ENCODE measurements at regions not wholly inside any gene's neighbourhood (a gene's known extent, or its start where the extent isn't known, plus 50 kb on each side); places are given as distances from the start of the nearest gene placed in this dataset.

- Histone ChIP-seq H3K4me1 (ENCODE audit: insufficient read depth, low read length, poor library complexity, severe bottlenecking) (no peaks in the 10 kb centered on the region), H3K9me2 (replicated peaks; ENCODE audit: low read depth, low read length) (no peaks in the 10 kb centered on the region), H3K9me3 (ENCODE audit: insufficient read depth, low read depth, low read length) (no peaks in the 10 kb centered on the region), H3K4me3 (ENCODE audit: low read length, poor library complexity, severe bottlenecking) (no peak overlapping the region), H3K4me2 (ENCODE audit: low read depth, low read length, poor library complexity, severe bottlenecking) (no peak overlapping the region), H3K27me3 (ENCODE audit: insufficient read depth, low read length, poor library complexity, severe bottlenecking) (no peaks in the 10 kb centered on the region), H3K79me2 (ENCODE audit: insufficient read depth, low read length) (no peaks in the 10 kb centered on the region), H3F3A (ENCODE audit: low read depth) (no peaks in the 10 kb centered on the region), H3K9ac (ENCODE audit: low read depth, low read length, poor library complexity, severe bottlenecking) (no peak overlapping the region), H2AFZ (ENCODE audit: low read length) (no peak overlapping the region), H4K20me1 (ENCODE audit: insufficient read depth, low read length, poor library complexity, severe bottlenecking) (no peaks in the 10 kb centered on the region), H3K36me3 (ENCODE audit: insufficient read depth, low read length) (no peaks in the 10 kb centered on the region)
- no peak for TF ChIP-seq EZH2phosphoT487 (IDR thresholded peaks at IDR 0.05; ENCODE audit: borderline replicate concordance)
- TF ChIP-seq CTCF (conservative IDR thresholded peaks at IDR 0.05; ENCODE audit: low read length) = no peak
These were observed 161.8 kb downstream of the AMY1C start for GRCh38 chr1:103911450-103911849.

- TF ChIP-seq EZH2phosphoT487 (IDR thresholded peaks at IDR 0.05; ENCODE audit: borderline replicate concordance) = no peak
- no peak for TF ChIP-seq CTCF (conservative IDR thresholded peaks at IDR 0.05; ENCODE audit: low read length)
- Histone ChIP-seq H3K9ac (ENCODE audit: low read depth, low read length, poor library complexity, severe bottlenecking) (no peak overlapping the region), H3K9me3 (ENCODE audit: insufficient read depth, low read depth, low read length) (no peaks in the 10 kb centered on the region), H3K9me2 (replicated peaks; ENCODE audit: low read depth, low read length) (no peaks in the 10 kb centered on the region), H3K4me1 (ENCODE audit: insufficient read depth, low read length, poor library complexity, severe bottlenecking) (no peaks in the 10 kb centered on the region), H3K79me2 (ENCODE audit: insufficient read depth, low read length) (no peaks in the 10 kb centered on the region), H3K36me3 (ENCODE audit: insufficient read depth, low read length) (no peaks in the 10 kb centered on the region), H2AFZ (ENCODE audit: low read length) (no peak overlapping the region), H3K4me3 (ENCODE audit: low read length, poor library complexity, severe bottlenecking) (no peak overlapping the region), H3F3A (ENCODE audit: low read depth) (no peaks in the 10 kb centered on the region), H3K27me3 (ENCODE audit: insufficient read depth, low read length, poor library complexity, severe bottlenecking) (no peaks in the 10 kb centered on the region), H3K4me2 (ENCODE audit: low read depth, low read length, poor library complexity, severe bottlenecking) (no peak overlapping the region), H4K20me1 (ENCODE audit: insufficient read depth, low read length, poor library complexity, severe bottlenecking) (no peaks in the 10 kb centered on the region)
These were observed 168.1 kb downstream of the AMY1C start for GRCh38 chr1:103917795-103918194.

GRCh38 chr1:103931891-103932290, 182.2 kb downstream of the AMY1C start:
- Histone ChIP-seq H3K27me3 (ENCODE audit: insufficient read depth, low read length, poor library complexity, severe bottlenecking) (no peaks in the 10 kb centered on the region), H3K4me3 (ENCODE audit: low read length, poor library complexity, severe bottlenecking) (no peak overlapping the region), H3K9me2 (replicated peaks; ENCODE audit: low read depth, low read length) (no peaks in the 10 kb centered on the region), H3K9ac (ENCODE audit: low read depth, low read length, poor library complexity, severe bottlenecking) (no peak overlapping the region), H4K20me1 (ENCODE audit: insufficient read depth, low read length, poor library complexity, severe bottlenecking) (no peaks in the 10 kb centered on the region), H3K4me2 (ENCODE audit: low read depth, low read length, poor library complexity, severe bottlenecking) (no peak overlapping the region), H2AFZ (ENCODE audit: low read length) (no peak overlapping the region), H3K9me3 (ENCODE audit: insufficient read depth, low read depth, low read length) (no peaks in the 10 kb centered on the region), H3F3A (ENCODE audit: low read depth) (no peaks in the 10 kb centered on the region), H3K79me2 (ENCODE audit: insufficient read depth, low read length) (no peaks in the 10 kb centered on the region), H3K4me1 (ENCODE audit: insufficient read depth, low read length, poor library complexity, severe bottlenecking) (no peaks in the 10 kb centered on the region), H3K36me3 (ENCODE audit: insufficient read depth, low read length) (no peaks in the 10 kb centered on the region)
- TF ChIP-seq CTCF (conservative IDR thresholded peaks at IDR 0.05; ENCODE audit: low read length) (no peak), EZH2phosphoT487 (IDR thresholded peaks at IDR 0.05; ENCODE audit: borderline replicate concordance) (no peak)
